Mucosa of descending colon (tissue), 3 donors: ENCODE measurements at regions not wholly inside any gene's neighbourhood (a gene's known extent, or its start where the extent isn't known, plus 50 kb on each side); places are given as distances from the start of the nearest gene placed in this dataset.

Source experiments
- ATAC-seq: fragments of 200-7000 bp; cut with Tn5 transposase; one replicate; pipeline ENCODE4 v1.9.1; 2020; ENCODE audit warnings: mild to moderate bottlenecking, moderate library complexity
- DNase-seq, 3 donors: peaks; one replicate each; pipeline ENCODE4 v3.0.0-alpha.2; 2020
- H3K36me3 ChIP-seq: fragments of 200-600 bp; one replicate; pipeline ENCODE4 v1.8.0; 2021; ENCODE audit warnings: low read depth, mild to moderate bottlenecking
- H3K4me1 ChIP-seq: fragments of 200-600 bp; one replicate; pipeline ENCODE4 v1.8.0; 2021; ENCODE audit warnings: low read depth, mild to moderate bottlenecking
- H3K4me3 ChIP-seq: fragments of 200-600 bp; one replicate; pipeline ENCODE4 v1.8.0; 2021; ENCODE audit warnings: mild to moderate bottlenecking
- H3K9me3 ChIP-seq: fragments of 200-600 bp; one replicate; pipeline ENCODE4 v1.8.0; 2021; ENCODE audit warnings: mild to moderate bottlenecking
- CTCF ChIP-seq: fragments of 200-600 bp; IDR thresholded peaks from one replicate; pipeline ENCODE4 v1.8.0; 2022; ENCODE audit warnings: antibody characterized with exemption, mild to moderate bottlenecking
- intact Hi-C, 2 donors: fragments of 100-400 bp; cut with DNase I in 1 of 2; cut with micrococcal nuclease in 1 of 2; formaldehyde crosslinking; loops; one replicate each; pipeline versions ENCODE4 v1.11.0 to v1.11.1; 2022; cut with DNase I, micrococcal nuclease
- donor health status: DM: no; HTN: no; CAD: no; lungs with moderate emphysema.
- donor health status: DM: no; HTN: no; CAD: no.
- donor health status: DM: no; HTN: yes; CAD: no.

GRCh38 chr7:41346878-41347277 lies 356.0 kb downstream of the INHBA start:
- Histone ChIP-seq H3K9me3 (no peaks in the 10 kb centered on the region), H3K4me1 (no peaks in the 10 kb centered on the region), H3K36me3 (no peaks in the 10 kb centered on the region), H3K4me3 (no peak overlapping the region)
- intact Hi-C loops, result no loop called here
- DNase-seq (no peak), ATAC-seq (no peak)
- no peak for TF ChIP-seq CTCF

GRCh38 chr7:41339913-41340676 lies 362.8 kb downstream of the INHBA start:
- ATAC-seq (no peak), DNase-seq (no peak)
- intact Hi-C loops, result no loop called here

GRCh38 chr7:41336981-41337380 lies 365.9 kb downstream of the INHBA start:
- no peak for ATAC-seq
- intact Hi-C loops, result no loop called here
- no peak overlapping the region for H3K4me3 ChIP-seq

More at GRCh38 chr7:41339913-41340676, 362.8 kb downstream of the INHBA start:
- TF ChIP-seq CTCF, result no peak
- Histone ChIP-seq H3K4me3 (no peak overlapping the region), H3K36me3 (no peaks in the 10 kb centered on the region), H3K4me1 (no peaks in the 10 kb centered on the region), H3K9me3 (no peaks in the 10 kb centered on the region)

GRCh38 chr7:41336455-41336952 lies 366.4 kb downstream of the INHBA start:
- ATAC-seq (no peak), DNase-seq (no peak)
- Histone ChIP-seq H3K9me3 (no peaks in the 10 kb centered on the region), H3K36me3 (no peaks in the 10 kb centered on the region), H3K4me1 (no peaks in the 10 kb centered on the region), H3K4me3 (no peak overlapping the region)
- intact Hi-C loops, result no loop called here
- no peak for TF ChIP-seq CTCF

More at GRCh38 chr7:41336981-41337380, 365.9 kb downstream of the INHBA start:
- DNase-seq, result no peak
- H3K9me3 ChIP-seq, result no peaks in the 10 kb centered on the region
- H3K36me3 ChIP-seq, result no peaks in the 10 kb centered on the region
- H3K4me1 ChIP-seq, result no peaks in the 10 kb centered on the region
- no peak for TF ChIP-seq CTCF

GRCh38 chr7:41334071-41334862 lies 368.6 kb downstream of the INHBA start:
- intact Hi-C loops, result no loop called here
- ATAC-seq (no peak), DNase-seq (no peak)
- Histone ChIP-seq H3K4me1 (no peaks in the 10 kb centered on the region), H3K4me3 (no peak overlapping the region), H3K36me3 (no peaks in the 10 kb centered on the region), H3K9me3 (no peaks in the 10 kb centered on the region)
- no peak for TF ChIP-seq CTCF
